ENCODE measurements at regions not wholly inside any gene's neighbourhood (a gene's known extent, or its start where the extent isn't known, plus 50 kb on each side); places are given as distances from the start of the nearest gene placed in this dataset.

DNA sequence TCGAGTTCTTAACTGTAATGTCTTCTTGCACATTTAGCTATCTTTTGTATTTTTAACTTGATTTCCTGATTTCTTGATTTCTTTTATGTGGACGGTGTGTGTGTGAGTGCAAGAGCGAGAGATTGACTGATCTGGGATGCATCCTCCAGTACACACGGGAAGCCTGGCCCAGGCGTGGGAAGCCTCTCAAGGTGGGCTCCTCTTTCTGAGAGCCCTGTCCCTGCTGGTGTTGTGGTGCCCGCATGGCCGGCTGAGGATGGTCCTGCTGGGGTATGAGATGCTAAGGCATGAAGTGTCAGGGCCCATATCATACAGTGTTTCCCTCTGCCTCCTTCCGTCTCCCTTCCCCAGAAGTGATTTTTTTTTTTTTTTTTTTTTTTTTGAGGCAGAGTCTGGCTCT is 130.8 kb upstream of the TCERG1L start:
- TF ChIP-seq POLR2A (IDR thresholded peaks at IDR 0.05), result no peak
- TF ChIP-seq, protein P1, sequence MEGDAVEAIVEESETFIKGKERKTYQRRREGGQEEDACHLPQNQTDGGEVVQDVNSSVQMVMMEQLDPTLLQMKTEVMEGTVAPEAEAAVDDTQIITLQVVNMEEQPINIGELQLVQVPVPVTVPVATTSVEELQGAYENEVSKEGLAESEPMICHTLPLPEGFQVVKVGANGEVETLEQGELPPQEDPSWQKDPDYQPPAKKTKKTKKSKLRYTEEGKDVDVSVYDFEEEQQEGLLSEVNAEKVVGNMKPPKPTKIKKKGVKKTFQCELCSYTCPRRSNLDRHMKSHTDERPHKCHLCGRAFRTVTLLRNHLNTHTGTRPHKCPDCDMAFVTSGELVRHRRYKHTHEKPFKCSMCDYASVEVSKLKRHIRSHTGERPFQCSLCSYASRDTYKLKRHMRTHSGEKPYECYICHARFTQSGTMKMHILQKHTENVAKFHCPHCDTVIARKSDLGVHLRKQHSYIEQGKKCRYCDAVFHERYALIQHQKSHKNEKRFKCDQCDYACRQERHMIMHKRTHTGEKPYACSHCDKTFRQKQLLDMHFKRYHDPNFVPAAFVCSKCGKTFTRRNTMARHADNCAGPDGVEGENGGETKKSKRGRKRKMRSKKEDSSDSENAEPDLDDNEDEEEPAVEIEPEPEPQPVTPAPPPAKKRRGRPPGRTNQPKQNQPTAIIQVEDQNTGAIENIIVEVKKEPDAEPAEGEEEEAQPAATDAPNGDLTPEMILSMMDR (IDR thresholded peaks at IDR 0.05), result no peak

Measured in body of pancreas (tissue), 4 donors.